H9 (cell line): ENCODE measurements at regions not wholly inside any gene's neighbourhood (a gene's known extent, or its start where the extent isn't known, plus 50 kb on each side); places are given as distances from the start of the nearest gene placed in this dataset.

Experiments used
- DNase-seq: peaks from one replicate; pipeline ENCODE4 v3.0.0-alpha.2; 2017
- H2AFZ ChIP-seq: one replicate; pipeline ENCODE4 v1.6.1; 2013; ENCODE audit warnings: mild to moderate bottlenecking, low read length, control low read depth, moderate library complexity
- H2AK5ac ChIP-seq: 2 replicates; pipeline ENCODE4 v1.6.1; 2013; ENCODE audit warnings: low read length, control low read depth, mixed read lengths; ENCODE audit not compliant: insufficient read length
- H2BK120ac ChIP-seq: one replicate; pipeline ENCODE4 v1.6.1; 2013; ENCODE audit warnings: low read depth, mild to moderate bottlenecking, low read length, control low read depth, inconsistent platforms; ENCODE audit not compliant: poor library complexity, severe bottlenecking
- H2BK12ac ChIP-seq: 2 replicates; pipeline ENCODE4 v1.6.1; 2013; ENCODE audit warnings: low read length, control low read depth, mixed read lengths, low read depth; ENCODE audit not compliant: insufficient read length
- H2BK15ac ChIP-seq: 2 replicates; pipeline ENCODE4 v1.6.1; 2013; ENCODE audit warnings: low read depth, low read length, control low read depth
- H2BK20ac ChIP-seq: one replicate; pipeline ENCODE4 v1.6.1; 2013; ENCODE audit warnings: low read depth, mild to moderate bottlenecking, low read length, control low read depth, inconsistent platforms; ENCODE audit not compliant: poor library complexity, severe bottlenecking
- H2BK5ac ChIP-seq: 2 replicates; pipeline ENCODE4 v1.6.1; 2013; ENCODE audit warnings: low read length, control low read depth, mixed read lengths; ENCODE audit not compliant: insufficient read length
- H3K14ac ChIP-seq: 2 replicates; pipeline ENCODE4 v1.6.1; 2013; ENCODE audit warnings: low read length, control low read depth; ENCODE audit not compliant: insufficient read depth
- H3K18ac ChIP-seq: 2 replicates; pipeline ENCODE4 v1.6.1; 2013; ENCODE audit warnings: low read depth, mild to moderate bottlenecking, mixed read lengths, low read length, control low read depth; ENCODE audit not compliant: insufficient read length
- H3K23ac ChIP-seq: 2 replicates; pipeline ENCODE4 v1.6.1; 2013; ENCODE audit warnings: low read length, control low read depth, mixed read lengths, low read depth; ENCODE audit not compliant: insufficient read length
- H3K23me2 ChIP-seq: 2 replicates; pipeline ENCODE4 v1.6.1; 2013; ENCODE audit warnings: low read depth, mild to moderate bottlenecking, mixed read lengths, low read length, control low read depth; ENCODE audit not compliant: insufficient read length, poor library complexity, severe bottlenecking
- H3K27ac ChIP-seq: 2 replicates; pipeline ENCODE4 v1.5.1; 2013; ENCODE audit warnings: low read length, control low read depth, mixed read lengths, low read depth; ENCODE audit not compliant: insufficient read length
- H3K27me3 ChIP-seq: 2 replicates; pipeline ENCODE4 v1.6.1; 2013; ENCODE audit warnings: low read length, control low read depth, inconsistent platforms; ENCODE audit not compliant: insufficient read depth
- H3K4ac ChIP-seq: 2 replicates; pipeline ENCODE4 v1.6.1; 2013; ENCODE audit warnings: low read depth, mild to moderate bottlenecking, control low read depth, inconsistent platforms, low read length, moderate library complexity
- H3K4me1 ChIP-seq: 2 replicates; pipeline ENCODE4 v1.6.1; 2013; ENCODE audit warnings: low read length, control low read depth, inconsistent platforms; ENCODE audit not compliant: insufficient read depth
- H3K4me2 ChIP-seq: 2 replicates; pipeline ENCODE4 v1.6.1; 2013; ENCODE audit warnings: low read length, control low read depth, mixed read lengths; ENCODE audit not compliant: insufficient read length, insufficient read depth
- H3K56ac ChIP-seq: 2 replicates; pipeline ENCODE4 v1.6.1; 2013; ENCODE audit warnings: low read depth, mild to moderate bottlenecking, mixed read lengths, low read length, control low read depth; ENCODE audit not compliant: insufficient read length
- H3K79me1 ChIP-seq: 2 replicates; pipeline ENCODE4 v1.6.1; 2013; ENCODE audit warnings: low read depth, mild to moderate bottlenecking, moderate library complexity, low read length, control low read depth, inconsistent platforms; ENCODE audit not compliant: insufficient read depth, poor library complexity, severe bottlenecking
- H3K79me2 ChIP-seq: 2 replicates; pipeline ENCODE4 v1.6.1; 2013; ENCODE audit warnings: low read length, control low read depth, inconsistent platforms; ENCODE audit not compliant: insufficient read depth
- H3K9ac ChIP-seq: 2 replicates; pipeline ENCODE4 v1.6.1; 2013; ENCODE audit warnings: low read length, control low read depth, mixed read lengths; ENCODE audit not compliant: insufficient read length; ENCODE audit errors: extremely low read depth
- H3K9me3 ChIP-seq: one replicate; pipeline ENCODE4 v1.6.1; 2013; ENCODE audit warnings: low read depth, low read length, inconsistent platforms; ENCODE audit not compliant: control insufficient read depth
- H3T11ph ChIP-seq: one replicate; pipeline ENCODE4 v1.6.1; 2013; ENCODE audit warnings: mild to moderate bottlenecking, low read length, control low read depth, inconsistent platforms
- H4K20me1 ChIP-seq: one replicate; pipeline ENCODE4 v1.6.1; 2013; ENCODE audit not compliant: control insufficient read depth, insufficient read length, insufficient read depth
- H4K5ac ChIP-seq: 2 replicates; pipeline ENCODE4 v1.6.1; 2013; ENCODE audit warnings: low read depth, mild to moderate bottlenecking, mixed read lengths, low read length, control low read depth; ENCODE audit not compliant: insufficient read length
- H4K8ac ChIP-seq: replicated peaks from 2 replicates; pipeline ENCODE4 v1.6.1; 2013; ENCODE audit warnings: low read length, control low read depth, mixed read lengths, low read depth; ENCODE audit not compliant: insufficient read length
- H4K91ac ChIP-seq: 2 replicates; pipeline ENCODE4 v1.6.1; 2013; ENCODE audit warnings: low read depth, mild to moderate bottlenecking, moderate library complexity, mixed read lengths, low read length, control low read depth; ENCODE audit not compliant: insufficient read length
- H3K27ac Mint-ChIP-seq, 3 experiments: 2 replicates in 2 of 3; 3 replicates in 1 of 3; pipeline ENCODE4 v1.8.0; 2020 to 2021; ENCODE audit warnings: mixed read lengths in 3 of 3, mild to moderate bottlenecking in 1 of 3, moderate library complexity in 1 of 3
- H3K27me3 Mint-ChIP-seq: 2 replicates; pipeline ENCODE4 v1.8.0; 2021; ENCODE audit warnings: low read depth, mild to moderate bottlenecking, moderate library complexity, mixed read lengths
- H3K36me3 Mint-ChIP-seq, 3 experiments: 2 replicates in 2 of 3; 3 replicates in 1 of 3; pipeline ENCODE4 v1.8.0; 2020 to 2021; ENCODE audit warnings: low read depth in 3 of 3, mixed read lengths in 3 of 3; ENCODE audit not compliant: insufficient read depth in 1 of 3
- H3K4me1 Mint-ChIP-seq, 2 experiments: 2 replicates each; pipeline ENCODE4 v1.8.0; 2020; ENCODE audit warnings: mixed read lengths in 2 of 2
- H3K4me3 Mint-ChIP-seq, 2 experiments: 2 replicates in 1 of 2; 3 replicates in 1 of 2; pipeline ENCODE4 v1.8.0; 2020 to 2021; ENCODE audit warnings: mild to moderate bottlenecking in 2 of 2, mixed read lengths in 2 of 2, moderate library complexity in 1 of 2
- H3K9me3 Mint-ChIP-seq, 2 experiments: 2 replicates in 1 of 2; 3 replicates in 1 of 2; pipeline ENCODE4 v1.8.0; 2020; ENCODE audit warnings: mild to moderate bottlenecking in 2 of 2, mixed read lengths in 2 of 2, moderate library complexity in 1 of 2
- WGBS: extraction: QIAGEN DNeasy Blood & Tissue Kit; methylation state at CpG from one replicate; pipeline ENCODE4 v1.1.7; 2013; ENCODE audit warnings: missing lambda C conversion rate, low lambda C conversion rate, mixed read lengths; ENCODE audit not compliant: insufficient read length; ENCODE audit errors: extremely low coverage; 5-methylcytosine and 5-hydroxymethylcytosine counted together
- TF ChIP-seq, protein P1 (sequence below): fragments of 200-600 bp; sonication (generic); conservative IDR thresholded peaks from 3 replicates; pipeline ENCODE4 v1.8.0; 2021; ENCODE audit warnings: antibody characterized with exemption, mild to moderate bottlenecking

DNA sequence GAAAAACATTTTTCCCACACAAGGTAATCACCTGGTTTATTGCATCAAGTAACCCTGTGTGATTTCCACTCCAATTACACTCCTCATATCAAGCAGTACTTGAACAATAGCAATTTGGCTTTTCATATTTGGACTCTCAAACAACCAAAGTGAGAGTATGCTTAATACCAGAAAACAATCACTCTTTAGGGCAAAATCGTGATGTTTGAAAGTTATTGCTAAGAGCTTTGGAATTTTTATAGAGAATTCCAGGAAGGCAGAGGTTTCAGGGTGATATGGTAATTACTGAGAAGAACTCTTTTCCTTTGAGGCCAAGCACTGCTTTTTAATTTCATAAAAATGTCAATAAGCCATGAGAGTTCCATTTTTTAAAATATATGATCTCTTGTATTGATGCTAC is 779.5 kb upstream of the LRRTM1 start:
- Histone ChIP-seq H3K27me3 (no peaks in the 10 kb centered on the region), H2AFZ (no peak overlapping the region)

More for the DNA sequence above, 779.5 kb upstream of the LRRTM1 start:
- Histone ChIP-seq H3K9me3 (no peaks in the 10 kb centered on the region), H3K23me2 (no peaks in the 10 kb centered on the region), H2AK5ac (no peak overlapping the region), H4K91ac (no peak overlapping the region), H3K14ac (no peak overlapping the region), H2BK15ac (no peak overlapping the region), H3K79me1 (no peaks in the 10 kb centered on the region), H3K18ac (no peak overlapping the region), H3T11ph (no peak overlapping the region), H4K8ac (no peak overlapping the region), H3K27ac (no peak overlapping the region), H3K23ac (no peak overlapping the region), H2BK5ac (no peak overlapping the region), H3K56ac (no peak overlapping the region), H4K20me1 (no peaks in the 10 kb centered on the region), H2BK120ac (no peak overlapping the region), H3K79me2 (no peaks in the 10 kb centered on the region), H3K4ac (no peak overlapping the region), H2BK20ac (no peak overlapping the region), H3K4me1 (no peaks in the 10 kb centered on the region), H4K5ac (no peak overlapping the region), H2BK12ac (no peak overlapping the region), H3K9ac (no peak overlapping the region), H3K4me2 (no peak overlapping the region)
- H3K4me1 Mint-ChIP-seq = peaks cover 0 to 3% of the 10 kb centered on the region in 2 experiments; a peak in 1 of 4 replicates
- no peak for DNase-seq
- TF ChIP-seq, protein P1, sequence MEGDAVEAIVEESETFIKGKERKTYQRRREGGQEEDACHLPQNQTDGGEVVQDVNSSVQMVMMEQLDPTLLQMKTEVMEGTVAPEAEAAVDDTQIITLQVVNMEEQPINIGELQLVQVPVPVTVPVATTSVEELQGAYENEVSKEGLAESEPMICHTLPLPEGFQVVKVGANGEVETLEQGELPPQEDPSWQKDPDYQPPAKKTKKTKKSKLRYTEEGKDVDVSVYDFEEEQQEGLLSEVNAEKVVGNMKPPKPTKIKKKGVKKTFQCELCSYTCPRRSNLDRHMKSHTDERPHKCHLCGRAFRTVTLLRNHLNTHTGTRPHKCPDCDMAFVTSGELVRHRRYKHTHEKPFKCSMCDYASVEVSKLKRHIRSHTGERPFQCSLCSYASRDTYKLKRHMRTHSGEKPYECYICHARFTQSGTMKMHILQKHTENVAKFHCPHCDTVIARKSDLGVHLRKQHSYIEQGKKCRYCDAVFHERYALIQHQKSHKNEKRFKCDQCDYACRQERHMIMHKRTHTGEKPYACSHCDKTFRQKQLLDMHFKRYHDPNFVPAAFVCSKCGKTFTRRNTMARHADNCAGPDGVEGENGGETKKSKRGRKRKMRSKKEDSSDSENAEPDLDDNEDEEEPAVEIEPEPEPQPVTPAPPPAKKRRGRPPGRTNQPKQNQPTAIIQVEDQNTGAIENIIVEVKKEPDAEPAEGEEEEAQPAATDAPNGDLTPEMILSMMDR = no peak
- H3K4me3 Mint-ChIP-seq = no peak overlapping the region
- H3K27ac Mint-ChIP-seq = no peak overlapping the region
- H3K9me3 Mint-ChIP-seq = peaks cover 0 to 4% of the 10 kb centered on the region in 2 experiments; a peak in 1 of 5 replicates
- WGBS = no CpG with 5 or more reads among the region's 1 CpG
- no peaks in the 10 kb centered on the region for H3K27me3 Mint-ChIP-seq
- 0 out of 7 replicates have a peak, but pooled peaks cover 0 to 4% (median 0%) of the 10 kb centered on the region in 3 experiments for H3K36me3 Mint-ChIP-seq
